WI38 (cell line): ENCODE measurements at regions not wholly inside any gene's neighbourhood (a gene's known extent, or its start where the extent isn't known, plus 50 kb on each side); places are given as distances from the start of the nearest gene placed in this dataset.

Experiments used
- H3K4me3 ChIP-seq: 2 replicates; pipeline ENCODE4 v1.5.1; 2011; ENCODE audit warnings: low read depth, mild to moderate bottlenecking, control low read depth, low read length
- TF ChIP-seq, protein P1 (sequence below): IDR thresholded peaks from 2 replicates; pipeline ENCODE4 v1.5.1; 2012; ENCODE audit warnings: low read depth, mild to moderate bottlenecking, control low read depth, low read length

DNA sequence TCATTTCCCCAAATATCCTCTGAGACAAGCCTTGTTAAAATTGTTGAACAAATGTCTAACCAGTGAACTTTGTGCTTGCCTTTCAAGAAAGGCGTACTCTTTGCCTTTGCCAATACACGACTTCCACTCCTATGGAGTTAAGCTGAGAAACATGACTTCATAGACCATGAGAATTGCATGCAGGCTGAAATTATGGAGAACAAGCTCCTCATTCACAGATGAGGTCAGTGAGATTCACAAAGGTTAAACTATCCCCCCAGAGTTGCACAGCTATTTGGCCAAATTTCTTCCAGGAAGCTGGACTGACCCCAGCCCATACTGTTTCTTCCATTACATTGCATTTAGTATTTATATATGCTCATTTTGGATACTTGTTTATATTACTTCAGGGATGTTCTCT, 221.4 kb upstream of the SEMA3C start:
- H3K4me3 ChIP-seq, result no peak overlapping the region
- TF ChIP-seq, protein P1, sequence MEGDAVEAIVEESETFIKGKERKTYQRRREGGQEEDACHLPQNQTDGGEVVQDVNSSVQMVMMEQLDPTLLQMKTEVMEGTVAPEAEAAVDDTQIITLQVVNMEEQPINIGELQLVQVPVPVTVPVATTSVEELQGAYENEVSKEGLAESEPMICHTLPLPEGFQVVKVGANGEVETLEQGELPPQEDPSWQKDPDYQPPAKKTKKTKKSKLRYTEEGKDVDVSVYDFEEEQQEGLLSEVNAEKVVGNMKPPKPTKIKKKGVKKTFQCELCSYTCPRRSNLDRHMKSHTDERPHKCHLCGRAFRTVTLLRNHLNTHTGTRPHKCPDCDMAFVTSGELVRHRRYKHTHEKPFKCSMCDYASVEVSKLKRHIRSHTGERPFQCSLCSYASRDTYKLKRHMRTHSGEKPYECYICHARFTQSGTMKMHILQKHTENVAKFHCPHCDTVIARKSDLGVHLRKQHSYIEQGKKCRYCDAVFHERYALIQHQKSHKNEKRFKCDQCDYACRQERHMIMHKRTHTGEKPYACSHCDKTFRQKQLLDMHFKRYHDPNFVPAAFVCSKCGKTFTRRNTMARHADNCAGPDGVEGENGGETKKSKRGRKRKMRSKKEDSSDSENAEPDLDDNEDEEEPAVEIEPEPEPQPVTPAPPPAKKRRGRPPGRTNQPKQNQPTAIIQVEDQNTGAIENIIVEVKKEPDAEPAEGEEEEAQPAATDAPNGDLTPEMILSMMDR, result no peak

DNA sequence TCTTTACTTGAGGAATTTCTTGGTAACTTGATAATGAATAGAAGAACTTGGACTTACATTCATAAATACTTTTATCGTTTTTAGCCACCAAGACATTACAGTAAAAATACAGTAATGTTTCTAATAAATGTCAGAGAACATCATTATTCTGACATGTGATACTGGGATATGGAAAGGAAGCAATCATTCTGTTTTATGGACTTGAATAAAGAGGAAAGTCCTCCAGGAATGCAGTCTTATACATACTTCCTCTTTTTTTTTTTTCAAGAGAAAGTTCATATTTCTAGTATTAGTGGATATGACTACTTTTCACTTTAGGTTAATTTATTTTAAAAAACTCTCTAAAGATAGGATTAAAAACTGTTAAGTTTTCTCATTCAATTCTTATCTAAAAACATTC, 220.0 kb upstream of the SEMA3C start:
- TF ChIP-seq, protein P1, result no peak
- no peak overlapping the region for H3K4me3 ChIP-seq

DNA sequence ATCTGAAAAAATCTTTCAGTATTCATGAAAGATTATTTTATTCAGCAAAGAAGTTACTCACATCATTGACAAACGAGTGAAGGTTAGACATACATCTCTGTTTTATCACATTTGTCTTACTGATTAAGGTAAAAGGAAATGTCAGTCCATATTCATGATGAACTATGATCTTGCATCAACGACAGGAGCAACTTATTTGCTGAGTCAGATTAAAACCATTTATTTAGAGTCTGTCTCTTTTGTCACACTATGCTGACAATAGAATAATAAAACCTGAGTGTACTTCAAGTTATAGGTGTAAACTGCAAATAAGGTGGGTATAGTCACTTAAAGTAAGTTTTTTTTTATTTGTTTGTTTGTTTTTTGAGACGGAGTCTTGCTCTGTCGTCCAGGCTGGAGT, 216.5 kb upstream of the SEMA3C start:
- TF ChIP-seq, protein P1, result no peak
- H3K4me3 ChIP-seq, result no peak overlapping the region

DNA sequence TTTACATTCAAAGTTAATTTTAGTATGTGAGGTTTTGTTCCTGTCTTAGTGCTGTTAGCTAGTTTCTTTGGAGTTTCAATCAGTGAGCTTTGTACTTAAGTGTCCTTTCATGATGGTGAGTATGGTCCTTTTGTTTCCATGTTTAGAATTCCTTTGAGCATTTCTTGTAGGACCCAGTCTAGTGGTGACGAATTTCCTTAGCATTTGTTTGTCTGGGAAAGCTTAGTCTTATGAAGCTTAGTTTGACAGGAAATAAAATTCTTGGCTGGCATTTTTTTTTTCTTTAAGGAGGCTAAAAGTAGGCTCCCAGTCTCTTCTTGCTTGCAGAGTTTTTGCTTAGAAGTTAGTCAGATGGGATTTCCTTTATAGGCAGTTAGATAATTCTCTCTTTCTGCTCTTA, 209.2 kb upstream of the SEMA3C start:
- TF ChIP-seq, protein P1, result no peak
- H3K4me3 ChIP-seq, result no peak overlapping the region

DNA sequence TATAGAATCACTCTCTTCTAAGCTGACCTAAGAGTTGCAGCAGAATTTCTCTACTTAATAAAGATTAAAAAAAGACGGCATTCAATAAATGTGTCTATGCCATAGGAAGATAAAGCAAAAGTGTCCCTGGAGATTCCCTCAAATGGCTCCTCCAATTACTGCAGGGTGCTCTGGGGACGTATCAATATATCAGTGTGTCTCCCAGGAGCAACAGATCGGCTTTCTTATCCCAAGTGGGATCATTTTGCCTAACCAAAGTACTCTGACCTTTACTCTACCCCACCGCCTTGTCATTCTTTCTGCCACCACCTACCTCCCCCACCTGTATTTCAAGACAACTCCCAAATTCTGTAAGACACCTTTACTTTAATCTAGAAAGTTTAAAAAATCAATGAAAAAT, 202.0 kb upstream of the SEMA3C start:
- no peak overlapping the region for H3K4me3 ChIP-seq
- TF ChIP-seq, protein P1, result no peak

DNA sequence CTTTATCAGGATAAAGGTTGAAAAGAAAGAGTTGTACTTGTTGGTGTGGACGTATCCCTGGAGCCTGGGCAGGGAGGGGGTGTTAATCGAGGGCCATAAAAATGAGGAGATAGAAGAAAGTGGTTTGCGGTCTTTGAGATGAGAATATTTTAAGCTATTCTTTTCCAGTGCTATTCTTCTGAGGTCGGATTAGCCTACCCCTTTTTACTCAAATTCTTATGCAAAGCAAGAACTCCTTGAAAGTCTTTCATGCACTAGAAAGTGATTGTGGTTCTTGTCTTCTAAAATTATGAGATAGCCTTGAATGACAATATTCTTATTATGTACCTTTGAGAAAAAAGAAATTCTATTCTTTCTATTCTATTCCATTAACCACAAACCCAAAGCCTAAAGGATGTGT, 201.3 kb upstream of the SEMA3C start:
- H3K4me3 ChIP-seq, result no peak overlapping the region
- TF ChIP-seq, protein P1, result no peak

DNA sequence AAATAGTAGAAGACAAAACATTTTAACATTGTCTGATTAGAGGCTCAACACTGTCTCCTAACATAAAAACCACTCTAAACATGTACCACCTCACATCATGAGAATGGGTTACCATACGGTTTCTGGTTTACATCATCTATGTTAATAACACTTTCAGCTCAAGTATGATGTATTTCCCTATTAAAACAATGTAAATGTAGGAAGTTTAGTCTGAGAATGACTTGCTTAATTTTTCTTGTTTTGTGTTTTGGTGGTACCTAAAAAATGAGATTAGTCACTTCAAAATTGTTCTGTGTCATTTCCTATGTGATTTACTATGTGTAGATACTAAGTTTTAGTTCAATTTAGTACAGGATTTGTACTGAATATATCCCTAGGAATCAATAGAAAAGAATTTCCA, 195.8 kb upstream of the SEMA3C start:
- no peak overlapping the region for H3K4me3 ChIP-seq
- TF ChIP-seq, protein P1, result no peak

DNA sequence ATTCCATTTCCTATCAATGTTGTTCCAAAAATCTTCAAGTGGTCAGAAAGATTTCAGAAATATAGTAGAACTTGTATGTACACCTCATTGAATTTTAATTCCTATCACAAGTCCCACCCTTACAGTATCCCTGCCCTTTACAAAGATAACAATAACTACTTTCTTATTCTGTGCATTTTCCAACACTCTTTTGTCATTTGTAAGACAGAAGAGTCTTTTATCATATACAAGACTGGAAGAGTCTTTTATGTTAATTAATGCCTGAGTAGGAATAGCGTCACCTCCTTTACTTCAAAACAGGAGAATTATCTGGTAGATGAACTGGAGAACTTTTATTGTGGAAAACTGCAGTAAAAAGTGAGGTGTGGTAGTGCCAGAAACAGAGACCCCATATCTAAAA, 193.9 kb upstream of the SEMA3C start:
- TF ChIP-seq, protein P1, result no peak
- no peak overlapping the region for H3K4me3 ChIP-seq
